GM12878 (cell line): ENCODE measurements at regions not wholly inside any gene's neighbourhood (a gene's known extent, or its start where the extent isn't known, plus 50 kb on each side); places are given as distances from the start of the nearest gene placed in this dataset.

ENCODE experiments used
- ATAC-seq: fragments of 200-7000 bp; cut with Tn5 transposase; 3 replicates; pipeline ENCODE4 v1.9.1; 2020; ENCODE audit warnings: mild to moderate bottlenecking, moderate library complexity
- BruUV-seq: library from RNA; stranded (reverse); fragments of 400-500 nt; replicated peaks from 2 replicates; lab custom pipeline; 2021; lab: Mats Ljungman, UMichigan
- CTCF ChIA-PET: fragments of 300-600 bp; sonication (Branson Sonifier 250); formaldehyde crosslinking; extraction: SDS; loops from one replicate; lab custom pipeline; 2021; ENCODE audit warnings: inconsistent platforms; lab: Yijun Ruan, JAX
- POLR2A ChIA-PET: fragments of 350-600 bp; formaldehyde crosslinking; extraction: SDS; loops from one replicate; lab custom pipeline; 2021; ENCODE audit warnings: inconsistent platforms; lab: Charles Lee
- RAD21 ChIA-PET: fragments of 300-600 bp; sonication (Branson Sonifier 250); formaldehyde crosslinking; loops from one replicate; lab custom pipeline; 2023; ENCODE audit warnings: antibody characterized with exemption; ENCODE audit not compliant: unreplicated experiment; lab: Charles Lee
- SMC1A ChIA-PET: fragments of 300-600 bp; sonication (Branson Sonifier 250); formaldehyde crosslinking; loops from one replicate; lab custom pipeline; 2023; ENCODE audit not compliant: unreplicated experiment, uncharacterized antibody; lab: Charles Lee
- DNase-seq: peaks from one replicate; pipeline ENCODE4 v3.0.0-alpha.2; 2011; ENCODE audit warnings: low read depth, low spot score
- FAIRE-seq: peaks from 3 replicates; lab custom pipeline; 2011; peaks lifted over from hg19 to GRCh38; lab: Jason Lieb, UNC
- H2AFZ ChIP-seq: 2 replicates; pipeline ENCODE4 v1.6.0; 2011; ENCODE audit warnings: low read depth, low read length, control low read depth; ENCODE audit not compliant: control insufficient read depth
- H3K27ac ChIP-seq: 2 replicates; pipeline ENCODE4 v1.5.1; 2011; ENCODE audit warnings: control low read depth; ENCODE audit not compliant: control insufficient read depth, insufficient read depth
- H3K27me3 ChIP-seq, 2 experiments: replicated peaks in 1 of 2; 2 replicates each; pipeline versions ENCODE4 v1.6.0 to v1.6.1; 2011; ENCODE audit warnings: low read length in 1 of 2; ENCODE audit not compliant: control insufficient read depth in 2 of 2, insufficient read depth in 2 of 2
- H3K36me3 ChIP-seq, 2 experiments: 2 replicates each; pipeline ENCODE4 v1.5.1; 2011; ENCODE audit warnings: low read length in 1 of 2; ENCODE audit not compliant: control insufficient read depth in 2 of 2, insufficient read depth in 2 of 2
- H3K4me1 ChIP-seq: 2 replicates; pipeline ENCODE4 v1.6.1; 2011; ENCODE audit warnings: mild to moderate bottlenecking, low read length, moderate library complexity, mixed read lengths; ENCODE audit not compliant: control insufficient read depth, insufficient read depth
- H3K4me2 ChIP-seq: 2 replicates; pipeline ENCODE4 v1.6.0; 2011; ENCODE audit warnings: control low read depth; ENCODE audit not compliant: control insufficient read depth, insufficient read depth
- H3K4me3 ChIP-seq: fragments of 200-600 bp; sonication (generic); 2 replicates; pipeline ENCODE4 v1.5.1; 2016
- H3K79me2 ChIP-seq: 2 replicates; pipeline ENCODE4 v1.6.0; 2011; ENCODE audit warnings: low read length; ENCODE audit not compliant: control insufficient read depth, insufficient read depth
- H3K9ac ChIP-seq: 2 replicates; pipeline ENCODE4 v1.8.0; 2011; ENCODE audit warnings: low read length, control low read depth, mixed read lengths; ENCODE audit not compliant: control insufficient read depth, insufficient read depth
- H3K9me3 ChIP-seq: replicated peaks from 3 replicates; pipeline ENCODE4 v1.5.1; 2011; ENCODE audit warnings: mild to moderate bottlenecking, low read length; ENCODE audit not compliant: control insufficient read depth, insufficient read depth
- H4K20me1 ChIP-seq: 2 replicates; pipeline ENCODE4 v1.6.0; 2011; ENCODE audit not compliant: control insufficient read depth, insufficient read depth
- BCL11A ChIP-seq: IDR thresholded peaks from 2 replicates; pipeline ENCODE4 v1.6.1; 2011; ENCODE audit warnings: low read depth, low read length
- CEBPB ChIP-seq, 2 experiments: fragments of 150-350 bp in 1 of 2; IDR thresholded peaks; 2 replicates each; pipeline ENCODE4 v1.6.1; 2012 to 2014; ENCODE audit warnings: low read depth in 2 of 2, low read length in 2 of 2, borderline replicate concordance in 1 of 2, inconsistent platforms in 1 of 2
- EGR1 ChIP-seq, 2 experiments: IDR thresholded peaks; 1 replicate in 1 of 2; 2 replicates in 1 of 2; pipeline ENCODE4 v1.6.1; 2011 to 2012; ENCODE audit warnings: low read depth in 2 of 2, low read length in 2 of 2, borderline replicate concordance in 1 of 2, mild to moderate bottlenecking in 1 of 2, moderate library complexity in 1 of 2
- HCFC1 ChIP-seq: fragments of 150-350 bp; IDR thresholded peaks from 2 replicates; pipeline ENCODE4 v1.6.1; 2014; ENCODE audit warnings: low read length
- JUNB ChIP-seq: IDR thresholded peaks from 2 replicates; pipeline ENCODE4 v1.6.1; 2016; ENCODE audit warnings: antibody characterized with exemption, mild to moderate bottlenecking
- KAT2A ChIP-seq: conservative IDR thresholded peaks from 2 replicates; pipeline ENCODE4 v1.6.1; 2011; ENCODE audit warnings: low read depth, low read length; ENCODE audit not compliant: control insufficient read depth
- MYB ChIP-seq: fragments of 150-350 bp; IDR thresholded peaks from 2 replicates; pipeline ENCODE4 v1.6.1; 2014; ENCODE audit warnings: mild to moderate bottlenecking, low read depth, low read length, borderline replicate concordance
- NR2C1 ChIP-seq: fragments of 450-650 bp; IDR thresholded peaks from 2 replicates; pipeline ENCODE4 v1.6.1; 2017; ENCODE audit warnings: antibody characterized with exemption, mild to moderate bottlenecking, moderate library complexity
- POLR2AphosphoS2 ChIP-seq: IDR thresholded peaks from 2 replicates; pipeline ENCODE4 v1.6.1; 2011; ENCODE audit warnings: low read depth, mild to moderate bottlenecking, low read length, improper control_type of control experiment, moderate library complexity
- RFX5 ChIP-seq: IDR thresholded peaks from 2 replicates; pipeline ENCODE4 v1.6.1; 2011; ENCODE audit warnings: low read depth, low read length, improper control_type of control experiment
- ZNF592 ChIP-seq: fragments of 450-650 bp; IDR thresholded peaks from 2 replicates; pipeline ENCODE4 v1.6.1; 2017; ENCODE audit warnings: mild to moderate bottlenecking, moderate library complexity
- WGBS: methylation state at CpG from one replicate; pipeline ENCODE4 v1.1.6; 2016; ENCODE audit warnings: low lambda C conversion rate; ENCODE audit not compliant: insufficient replicate concordance, insufficient coverage; ENCODE audit errors: missing lambda C conversion rate; 5-methylcytosine and 5-hydroxymethylcytosine counted together
- in situ Hi-C: fragments of 300-500 bp; cut with MboI; formaldehyde crosslinking; loops from 9 replicates; pipeline ENCODE4 v1.14.3; 2018; ENCODE audit warnings: mixed read lengths
- intact Hi-C: fragments of 100-400 bp; cut with micrococcal nuclease; formaldehyde crosslinking; loops from one replicate; pipeline ENCODE4 v1.14.2; 2022; ENCODE audit not compliant: unreplicated experiment
- TF ChIP-seq, protein P1 (sequence below): fragments of 450-650 bp; IDR thresholded peaks from 2 replicates; pipeline ENCODE4 v1.6.1; 2014; ENCODE audit warnings: mild to moderate bottlenecking
- TF ChIP-seq, protein P2 (sequence below): fragments of 450-650 bp; IDR thresholded peaks from 2 replicates; pipeline ENCODE4 v1.6.1; 2017; ENCODE audit warnings: mild to moderate bottlenecking, moderate library complexity

GRCh38 chr9:135346438-135347050 is 133.0 kb upstream of the PPP1R26 start:
- ChIA-PET RAD21 (no interaction called here), CTCF (no interaction called here), POLR2A (no interaction called here), SMC1A (no interaction called here)
- 11% methylated on average over 16 of the region's 16 CpGs for WGBS
- in situ Hi-C loops = loop anchor here (5.0 to 10.0 kb wide), 2 partner anchors 259 to 652 kb away; partner anchors contain the start of gene OLFM1
- no peaks in the 10 kb centered on the region for H3K9me3 ChIP-seq
- no peaks in the 10 kb centered on the region for H3K36me3 ChIP-seq
- no peak overlapping the region for H2AFZ ChIP-seq
- H3K9ac ChIP-seq = no peak overlapping the region
- H3K79me2 ChIP-seq = no peaks in the 10 kb centered on the region
- H4K20me1 ChIP-seq = no peaks in the 10 kb centered on the region
- H3K4me2 ChIP-seq = no peak overlapping the region
- DNase-seq = no peak
- H3K27ac ChIP-seq = no peak overlapping the region
- H3K27me3 ChIP-seq = no peaks in the 10 kb centered on the region
- no peaks in the 10 kb centered on the region for H3K4me1 ChIP-seq
- intact Hi-C loops = no loop called here
- no TSS peak for BruUV-seq
- no peak for FAIRE-seq
- H3K4me3 ChIP-seq = no peak overlapping the region
- TF ChIP-seq HCFC1 (no peak), NR2C1 (no peak), CEBPB (IDR thresholded peaks at IDR 0.05; ENCODE audit: borderline replicate concordance in 1 of 2, low read depth in 2 of 2, low read length in 2 of 2) (no peak), RFX5 (no peak), JUNB (no peak), KAT2A (no peak), BCL11A (no peak), EGR1 (IDR thresholded peaks at IDR 0.05; ENCODE audit: borderline replicate concordance in 1 of 2, low read depth in 2 of 2, low read length in 2 of 2) (no peak), POLR2AphosphoS2 (no peak), MYB (no peak), ZNF592 (no peak)
- TF ChIP-seq, protein P1, sequence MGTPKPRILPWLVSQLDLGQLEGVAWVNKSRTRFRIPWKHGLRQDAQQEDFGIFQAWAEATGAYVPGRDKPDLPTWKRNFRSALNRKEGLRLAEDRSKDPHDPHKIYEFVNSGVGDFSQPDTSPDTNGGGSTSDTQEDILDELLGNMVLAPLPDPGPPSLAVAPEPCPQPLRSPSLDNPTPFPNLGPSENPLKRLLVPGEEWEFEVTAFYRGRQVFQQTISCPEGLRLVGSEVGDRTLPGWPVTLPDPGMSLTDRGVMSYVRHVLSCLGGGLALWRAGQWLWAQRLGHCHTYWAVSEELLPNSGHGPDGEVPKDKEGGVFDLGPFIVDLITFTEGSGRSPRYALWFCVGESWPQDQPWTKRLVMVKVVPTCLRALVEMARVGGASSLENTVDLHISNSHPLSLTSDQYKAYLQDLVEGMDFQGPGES = no peak
- TF ChIP-seq, protein P2, sequence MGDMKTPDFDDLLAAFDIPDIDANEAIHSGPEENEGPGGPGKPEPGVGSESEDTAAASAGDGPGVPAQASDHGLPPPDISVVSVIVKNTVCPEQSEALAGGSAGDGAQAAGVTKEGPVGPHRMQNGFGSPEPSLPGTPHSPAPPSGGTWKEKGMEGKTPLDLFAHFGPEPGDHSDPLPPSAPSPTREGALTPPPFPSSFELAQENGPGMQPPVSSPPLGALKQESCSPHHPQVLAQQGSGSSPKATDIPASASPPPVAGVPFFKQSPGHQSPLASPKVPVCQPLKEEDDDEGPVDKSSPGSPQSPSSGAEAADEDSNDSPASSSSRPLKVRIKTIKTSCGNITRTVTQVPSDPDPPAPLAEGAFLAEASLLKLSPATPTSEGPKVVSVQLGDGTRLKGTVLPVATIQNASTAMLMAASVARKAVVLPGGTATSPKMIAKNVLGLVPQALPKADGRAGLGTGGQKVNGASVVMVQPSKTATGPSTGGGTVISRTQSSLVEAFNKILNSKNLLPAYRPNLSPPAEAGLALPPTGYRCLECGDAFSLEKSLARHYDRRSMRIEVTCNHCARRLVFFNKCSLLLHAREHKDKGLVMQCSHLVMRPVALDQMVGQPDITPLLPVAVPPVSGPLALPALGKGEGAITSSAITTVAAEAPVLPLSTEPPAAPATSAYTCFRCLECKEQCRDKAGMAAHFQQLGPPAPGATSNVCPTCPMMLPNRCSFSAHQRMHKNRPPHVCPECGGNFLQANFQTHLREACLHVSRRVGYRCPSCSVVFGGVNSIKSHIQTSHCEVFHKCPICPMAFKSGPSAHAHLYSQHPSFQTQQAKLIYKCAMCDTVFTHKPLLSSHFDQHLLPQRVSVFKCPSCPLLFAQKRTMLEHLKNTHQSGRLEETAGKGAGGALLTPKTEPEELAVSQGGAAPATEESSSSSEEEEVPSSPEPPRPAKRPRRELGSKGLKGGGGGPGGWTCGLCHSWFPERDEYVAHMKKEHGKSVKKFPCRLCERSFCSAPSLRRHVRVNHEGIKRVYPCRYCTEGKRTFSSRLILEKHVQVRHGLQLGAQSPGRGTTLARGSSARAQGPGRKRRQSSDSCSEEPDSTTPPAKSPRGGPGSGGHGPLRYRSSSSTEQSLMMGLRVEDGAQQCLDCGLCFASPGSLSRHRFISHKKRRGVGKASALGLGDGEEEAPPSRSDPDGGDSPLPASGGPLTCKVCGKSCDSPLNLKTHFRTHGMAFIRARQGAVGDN = no peak
- no peak for ATAC-seq
